ENCODE measurements at regions not wholly inside any gene's neighbourhood (a gene's known extent, or its start where the extent isn't known, plus 50 kb on each side); places are given as distances from the start of the nearest gene placed in this dataset.

DNA sequence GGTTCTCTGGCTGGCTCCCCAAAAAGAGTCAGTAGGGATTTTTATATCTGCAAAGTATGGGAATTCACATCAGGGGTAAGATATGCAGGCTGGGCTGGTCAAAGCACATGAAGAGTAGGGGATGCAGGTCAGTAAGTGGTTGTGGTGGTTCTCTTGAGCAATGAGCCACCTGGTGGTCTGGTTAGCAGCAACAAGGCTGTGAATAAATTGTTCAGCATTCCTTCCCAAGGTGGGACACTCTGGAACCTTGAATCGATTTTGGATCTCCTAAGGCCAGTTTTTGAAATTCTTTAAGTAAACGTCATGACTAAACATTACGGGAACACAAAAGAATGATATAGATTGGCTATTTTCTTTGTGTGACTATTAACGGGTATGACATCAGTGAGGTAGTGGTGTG is 563.0 kb upstream of the NEGR1 start:
- DNase-seq = no peak
- Mint-ChIP-seq H3K27me3 (no peaks in the 10 kb centered on the region), H3K27ac (no peak overlapping the region), H3K4me3 (no peak overlapping the region), H3K36me3 (ENCODE audit: low read depth) (no peaks in the 10 kb centered on the region), H3K4me1 (no peaks in the 10 kb centered on the region), H3K9me3 (peaks cover 4% of the 10 kb centered on the region)
- ATAC-seq = no peak

DNA sequence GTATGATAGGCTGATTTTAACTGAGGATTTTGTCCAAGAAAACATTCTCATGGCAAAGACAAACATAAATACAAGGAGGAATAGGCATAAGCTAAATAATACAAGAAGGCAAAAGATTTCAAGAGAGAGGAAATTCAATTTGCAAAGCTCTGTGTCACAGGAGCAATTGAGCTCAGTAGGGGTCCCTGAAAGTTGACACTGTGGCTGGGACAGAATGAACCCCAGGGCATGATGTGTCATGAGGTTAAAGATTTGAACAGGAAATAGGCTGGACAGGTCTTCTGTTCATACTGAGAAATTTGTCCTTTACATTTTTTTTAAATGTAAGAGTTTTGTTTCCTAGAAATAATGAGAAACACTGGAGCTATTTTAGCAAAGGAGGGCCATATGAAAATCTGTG is 555.4 kb upstream of the NEGR1 start:
- ATAC-seq (no peak), DNase-seq (no peak)
- H3K4me3 Mint-ChIP-seq = no peak overlapping the region
- H3K4me1 Mint-ChIP-seq = no peaks in the 10 kb centered on the region
- H3K36me3 Mint-ChIP-seq (ENCODE audit: low read depth) = no peaks in the 10 kb centered on the region
- H3K27ac Mint-ChIP-seq = no peak overlapping the region
- H3K9me3 Mint-ChIP-seq = peaks cover 47% of the 10 kb centered on the region
- H3K27me3 Mint-ChIP-seq = no peaks in the 10 kb centered on the region

DNA sequence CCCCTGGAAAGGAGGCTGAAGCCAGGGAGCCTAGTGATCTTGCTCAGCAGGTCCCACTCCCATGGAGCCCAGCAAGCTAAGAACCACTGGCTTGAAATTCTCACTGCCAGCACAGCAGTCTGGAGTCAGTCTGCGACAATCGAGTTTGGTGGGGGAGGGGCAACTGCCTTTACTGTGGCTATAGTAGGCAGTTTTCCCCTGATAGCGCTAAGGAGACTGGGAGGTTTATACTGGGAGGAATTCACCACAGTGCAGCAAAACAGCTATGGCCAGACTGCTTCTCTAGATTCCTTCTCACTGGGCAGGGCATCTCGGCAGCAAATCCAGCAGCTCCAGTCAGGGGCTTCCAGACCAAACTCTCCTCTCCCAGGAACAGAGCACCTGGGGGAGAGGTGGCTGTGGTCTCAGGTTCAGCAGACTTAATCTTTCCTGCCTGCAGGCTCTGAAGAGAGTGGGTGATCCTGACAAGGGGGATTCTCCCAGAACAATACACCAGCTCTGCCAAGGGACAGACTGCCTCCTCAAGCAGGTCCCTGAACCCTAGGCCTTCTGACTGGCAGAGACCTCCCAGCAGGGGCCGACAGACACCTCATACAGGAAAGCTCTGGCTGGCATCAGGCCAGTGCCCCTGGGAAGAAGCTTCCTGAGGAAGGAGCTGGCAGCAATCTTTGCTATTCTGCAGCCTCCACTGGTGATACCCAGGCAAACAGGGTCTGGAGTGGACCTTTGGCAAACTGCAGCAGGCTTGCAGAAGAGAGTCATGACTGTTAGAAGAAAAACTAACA is 548.5 kb upstream of the NEGR1 start:
- no peak overlapping the region for H3K4me3 Mint-ChIP-seq
- no peak overlapping the region for H3K27ac Mint-ChIP-seq
- peaks cover 56% of the 10 kb centered on the region for H3K9me3 Mint-ChIP-seq
- H3K27me3 Mint-ChIP-seq = no peaks in the 10 kb centered on the region
- no peaks in the 10 kb centered on the region for H3K36me3 Mint-ChIP-seq (ENCODE audit: low read depth)
- DNase-seq (no peak), ATAC-seq (no peak)
- H3K4me1 Mint-ChIP-seq = no peaks in the 10 kb centered on the region

DNA sequence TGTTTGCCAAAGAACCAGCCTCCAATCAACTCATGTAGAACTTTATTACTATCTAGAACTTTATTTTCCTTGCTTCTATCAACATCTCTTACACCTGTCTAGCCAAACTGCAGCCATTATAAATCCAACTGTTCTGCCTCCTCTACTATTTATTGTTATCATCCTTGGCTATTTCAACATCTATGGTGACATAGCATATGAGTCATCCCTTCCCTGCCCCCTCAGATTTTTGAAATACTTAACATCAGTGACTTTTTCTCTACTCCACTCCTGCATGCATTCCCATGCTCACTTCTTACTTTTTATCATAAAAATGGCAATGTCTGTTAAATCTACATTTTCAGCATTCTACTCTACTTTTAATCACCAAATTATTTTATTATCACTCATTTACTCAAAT is 544.9 kb upstream of the NEGR1 start:
- Mint-ChIP-seq H3K9me3 (peaks cover 43% of the 10 kb centered on the region), H3K27ac (no peak overlapping the region), H3K27me3 (no peaks in the 10 kb centered on the region), H3K4me3 (no peak overlapping the region), H3K36me3 (ENCODE audit: low read depth) (peaks cover 1% of the 10 kb centered on the region), H3K4me1 (no peaks in the 10 kb centered on the region)
- ATAC-seq (no peak), DNase-seq (no peak)

DNA sequence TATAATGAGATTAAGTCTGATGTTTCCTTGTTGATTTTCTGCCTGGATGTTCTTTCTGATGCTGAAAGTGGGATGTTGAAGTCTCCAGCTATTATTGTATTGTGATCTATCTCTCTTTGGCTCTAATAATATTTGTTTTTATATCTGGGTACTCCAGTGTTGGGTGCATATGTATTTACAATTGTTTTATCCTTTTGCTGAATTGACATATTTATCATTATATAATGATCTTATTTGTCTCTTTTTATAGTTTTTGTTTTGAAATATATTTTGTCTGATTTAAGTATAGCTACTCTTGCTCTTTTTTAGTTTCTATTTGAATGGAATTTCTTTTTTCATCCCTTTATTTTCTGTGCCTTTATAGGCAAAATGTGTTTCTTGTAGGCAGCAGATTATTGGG is 522.2 kb upstream of the NEGR1 start:
- no peaks in the 10 kb centered on the region for H3K4me1 Mint-ChIP-seq
- no peak for DNase-seq
- no peak overlapping the region for H3K4me3 Mint-ChIP-seq
- ATAC-seq = no peak
- H3K9me3 Mint-ChIP-seq = peaks cover 29% of the 10 kb centered on the region
- no peak overlapping the region for H3K27ac Mint-ChIP-seq
- no peaks in the 10 kb centered on the region for H3K36me3 Mint-ChIP-seq (ENCODE audit: low read depth)
- H3K27me3 Mint-ChIP-seq = no peaks in the 10 kb centered on the region

DNA sequence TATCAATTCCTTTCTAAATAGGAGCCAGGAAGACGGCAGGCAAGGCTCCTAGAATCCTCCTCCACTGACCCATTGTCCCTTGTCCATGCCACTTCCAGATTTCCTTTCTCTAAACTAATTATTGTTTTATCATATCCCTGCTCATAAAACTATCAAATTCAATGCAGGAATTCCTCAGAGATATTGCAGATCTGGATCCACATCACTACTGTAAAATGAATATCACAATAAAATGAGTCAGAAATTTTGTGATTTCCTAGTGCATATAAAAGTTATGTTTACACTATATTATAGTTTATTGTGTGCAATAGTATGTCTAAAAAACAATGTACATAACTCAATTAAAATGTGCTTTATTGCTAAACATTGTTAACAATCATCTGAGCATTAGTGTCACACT is 498.7 kb upstream of the NEGR1 start:
- Mint-ChIP-seq H3K36me3 (ENCODE audit: low read depth) (no peaks in the 10 kb centered on the region), H3K27ac (no peak overlapping the region), H3K9me3 (no peaks in the 10 kb centered on the region), H3K4me3 (no peak overlapping the region), H3K27me3 (no peaks in the 10 kb centered on the region), H3K4me1 (no peaks in the 10 kb centered on the region)
- ATAC-seq = no peak
- no peak for DNase-seq

DNA sequence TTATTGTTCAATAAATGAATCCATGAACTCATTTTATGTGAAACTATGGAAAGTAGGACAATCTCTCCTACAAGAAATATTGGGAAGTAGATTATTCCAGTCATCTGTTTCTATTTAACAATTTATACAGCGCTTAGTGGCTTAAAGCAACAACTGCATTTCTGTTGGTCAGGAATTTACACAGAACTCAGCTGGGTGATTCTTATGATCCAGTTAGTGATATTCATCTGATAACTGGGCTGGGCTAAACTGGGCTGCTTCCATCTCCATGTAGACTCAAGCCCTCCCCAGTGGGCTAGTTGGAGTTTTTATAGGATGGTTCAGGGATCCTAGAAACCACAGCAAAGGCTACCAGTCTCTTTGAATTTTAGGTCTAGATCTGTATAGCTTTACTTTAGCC is 497.9 kb upstream of the NEGR1 start:
- DNase-seq = no peak
- no peaks in the 10 kb centered on the region for H3K9me3 Mint-ChIP-seq
- no peaks in the 10 kb centered on the region for H3K36me3 Mint-ChIP-seq (ENCODE audit: low read depth)
- no peak overlapping the region for H3K4me3 Mint-ChIP-seq
- no peaks in the 10 kb centered on the region for H3K27me3 Mint-ChIP-seq
- no peaks in the 10 kb centered on the region for H3K4me1 Mint-ChIP-seq
- ATAC-seq = no peak
- no peak overlapping the region for H3K27ac Mint-ChIP-seq

DNA sequence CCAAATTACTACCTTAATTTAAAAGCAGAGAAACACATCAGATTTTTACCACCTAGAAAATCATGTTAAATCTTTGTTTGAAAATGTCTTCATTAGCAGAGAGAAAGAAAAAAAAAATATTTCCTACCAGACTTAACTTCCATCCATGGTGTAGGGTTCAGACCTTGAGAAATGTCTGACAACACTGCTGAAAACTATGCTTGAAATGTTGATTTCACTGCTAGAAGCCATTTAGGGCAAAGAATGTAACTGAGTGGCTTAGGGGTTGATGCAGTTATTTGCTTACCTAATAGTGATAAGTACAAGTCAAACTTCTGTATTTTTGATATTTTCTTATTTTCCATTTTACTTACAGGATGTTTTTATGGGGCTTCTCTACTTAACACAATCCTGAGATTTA is 495.6 kb upstream of the NEGR1 start:
- no peak for ATAC-seq
- Mint-ChIP-seq H3K27me3 (no peaks in the 10 kb centered on the region), H3K4me3 (no peak overlapping the region), H3K36me3 (ENCODE audit: low read depth) (no peaks in the 10 kb centered on the region), H3K9me3 (no peaks in the 10 kb centered on the region), H3K4me1 (no peaks in the 10 kb centered on the region), H3K27ac (no peak overlapping the region)
- DNase-seq = no peak

DNA sequence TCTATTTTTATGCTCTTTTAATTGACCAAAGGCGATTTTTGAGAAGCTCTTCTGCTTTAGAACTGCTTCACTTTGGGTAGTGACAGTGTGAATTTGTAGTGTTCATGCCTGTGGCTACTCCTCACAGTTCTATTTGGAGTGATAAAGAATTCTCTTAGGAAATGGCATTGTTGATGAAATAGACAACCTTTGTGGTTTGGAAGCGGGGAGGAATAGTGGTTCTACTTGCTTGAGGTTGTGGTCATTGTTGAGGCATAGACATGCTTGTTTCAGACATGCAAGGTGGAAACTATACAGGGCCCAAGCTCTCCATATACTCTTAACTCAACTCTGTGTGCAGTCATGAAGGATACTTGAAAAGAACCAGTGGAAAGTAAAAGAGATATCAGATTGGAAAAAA is 481.1 kb upstream of the NEGR1 start:
- no peak for DNase-seq
- Mint-ChIP-seq H3K4me1 (no peaks in the 10 kb centered on the region), H3K9me3 (peaks cover 16% of the 10 kb centered on the region), H3K27ac (no peak overlapping the region), H3K36me3 (ENCODE audit: low read depth) (no peaks in the 10 kb centered on the region), H3K4me3 (no peak overlapping the region), H3K27me3 (no peaks in the 10 kb centered on the region)
- ATAC-seq = no peak

DNA sequence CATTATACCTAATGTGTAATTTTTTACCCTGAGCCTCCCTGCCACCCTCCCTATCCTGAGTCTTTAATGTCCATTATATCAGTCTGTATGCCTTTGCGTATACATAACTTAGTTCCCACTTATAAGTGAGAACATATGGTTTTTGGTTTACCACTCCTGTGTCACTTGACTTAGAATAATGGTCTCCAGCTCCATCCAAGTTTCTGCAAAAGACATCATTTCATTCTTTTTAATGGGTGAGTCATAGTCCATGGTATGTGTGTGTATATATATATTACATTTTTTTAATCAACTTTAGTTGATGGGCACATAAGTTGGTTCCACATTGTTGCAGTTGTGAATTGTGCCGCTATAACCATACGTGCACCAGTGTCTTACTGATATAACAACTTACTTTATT is 477.1 kb upstream of the NEGR1 start:
- no peak overlapping the region for H3K27ac Mint-ChIP-seq
- H3K27me3 Mint-ChIP-seq = no peaks in the 10 kb centered on the region
- H3K4me1 Mint-ChIP-seq = no peaks in the 10 kb centered on the region
- DNase-seq = no peak
- ATAC-seq = no peak
- no peaks in the 10 kb centered on the region for H3K36me3 Mint-ChIP-seq (ENCODE audit: low read depth)
- no peak overlapping the region for H3K4me3 Mint-ChIP-seq
- peaks cover 16% of the 10 kb centered on the region for H3K9me3 Mint-ChIP-seq

DNA sequence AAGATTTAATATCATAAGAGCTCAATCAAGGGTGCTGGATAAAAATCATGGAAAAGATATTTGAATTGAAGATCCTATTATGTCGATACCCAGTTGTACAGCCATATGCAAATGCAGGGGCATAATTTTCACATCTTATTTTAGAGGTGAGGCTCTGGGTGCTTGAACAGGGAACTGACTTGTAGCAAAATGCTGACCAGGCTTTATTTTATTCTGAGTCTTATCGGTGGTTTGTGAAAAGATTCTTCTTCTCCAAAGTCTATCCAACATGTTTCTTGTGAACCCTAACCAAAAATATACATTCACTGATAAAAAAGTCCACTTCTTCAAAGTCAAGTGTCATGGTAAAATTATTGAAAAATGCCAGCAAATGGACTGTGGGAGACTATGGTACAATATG is 475.5 kb upstream of the NEGR1 start:
- no peak overlapping the region for H3K4me3 Mint-ChIP-seq
- H3K27me3 Mint-ChIP-seq = no peaks in the 10 kb centered on the region
- DNase-seq = no peak
- peaks cover 16% of the 10 kb centered on the region for H3K9me3 Mint-ChIP-seq
- ATAC-seq = no peak
- H3K36me3 Mint-ChIP-seq (ENCODE audit: low read depth) = no peaks in the 10 kb centered on the region
- H3K4me1 Mint-ChIP-seq = no peaks in the 10 kb centered on the region
- no peak overlapping the region for H3K27ac Mint-ChIP-seq

DNA sequence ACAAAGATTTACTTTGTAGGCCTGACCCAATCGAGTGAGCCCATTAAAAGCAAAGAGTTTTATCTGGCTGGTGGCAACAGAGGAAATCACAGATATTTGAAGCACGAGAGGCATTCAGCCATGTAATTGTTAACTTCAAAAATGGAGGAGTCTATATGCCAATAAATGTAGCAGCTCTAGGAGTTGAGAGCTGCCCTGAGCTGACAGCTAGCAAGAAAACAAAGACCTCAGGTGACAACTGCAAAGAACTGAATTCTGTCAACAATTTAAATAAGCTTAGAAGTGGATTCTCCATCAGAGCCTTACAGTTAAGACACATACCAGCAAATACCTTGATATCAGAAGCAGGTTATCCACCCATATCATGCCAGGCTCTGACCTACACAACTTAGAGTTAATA is 463.1 kb upstream of the NEGR1 start:
- no peaks in the 10 kb centered on the region for H3K36me3 Mint-ChIP-seq (ENCODE audit: low read depth)
- ATAC-seq = no peak
- no peak overlapping the region for H3K4me3 Mint-ChIP-seq
- no peaks in the 10 kb centered on the region for H3K27me3 Mint-ChIP-seq
- no peak for DNase-seq
- H3K27ac Mint-ChIP-seq = no peak overlapping the region
- H3K9me3 Mint-ChIP-seq = peaks cover 4% of the 10 kb centered on the region
- H3K4me1 Mint-ChIP-seq = no peaks in the 10 kb centered on the region

DNA sequence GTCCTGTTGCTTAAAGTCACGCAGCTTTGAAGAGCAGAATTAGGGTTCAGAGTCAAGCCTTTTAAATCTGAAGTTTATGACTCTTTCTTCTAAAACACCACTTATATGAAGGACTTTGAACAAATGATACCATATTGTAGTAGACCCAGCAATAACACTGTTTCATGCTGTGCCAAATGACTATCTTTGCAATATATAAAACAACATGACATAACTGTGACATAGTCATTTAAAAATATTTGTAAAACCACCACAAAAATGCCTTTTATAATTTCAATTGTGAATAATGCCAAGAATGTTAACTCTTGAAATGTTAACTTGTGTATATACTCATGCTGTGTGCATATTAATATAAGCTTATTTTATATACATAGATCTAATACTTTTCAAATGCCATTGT is 452.1 kb upstream of the NEGR1 start:
- Mint-ChIP-seq H3K36me3 (ENCODE audit: low read depth) (no peaks in the 10 kb centered on the region), H3K27ac (no peak overlapping the region), H3K27me3 (no peaks in the 10 kb centered on the region), H3K9me3 (peaks cover 28% of the 10 kb centered on the region), H3K4me3 (no peak overlapping the region), H3K4me1 (no peaks in the 10 kb centered on the region)
- DNase-seq = no peak
- no peak for ATAC-seq

DNA sequence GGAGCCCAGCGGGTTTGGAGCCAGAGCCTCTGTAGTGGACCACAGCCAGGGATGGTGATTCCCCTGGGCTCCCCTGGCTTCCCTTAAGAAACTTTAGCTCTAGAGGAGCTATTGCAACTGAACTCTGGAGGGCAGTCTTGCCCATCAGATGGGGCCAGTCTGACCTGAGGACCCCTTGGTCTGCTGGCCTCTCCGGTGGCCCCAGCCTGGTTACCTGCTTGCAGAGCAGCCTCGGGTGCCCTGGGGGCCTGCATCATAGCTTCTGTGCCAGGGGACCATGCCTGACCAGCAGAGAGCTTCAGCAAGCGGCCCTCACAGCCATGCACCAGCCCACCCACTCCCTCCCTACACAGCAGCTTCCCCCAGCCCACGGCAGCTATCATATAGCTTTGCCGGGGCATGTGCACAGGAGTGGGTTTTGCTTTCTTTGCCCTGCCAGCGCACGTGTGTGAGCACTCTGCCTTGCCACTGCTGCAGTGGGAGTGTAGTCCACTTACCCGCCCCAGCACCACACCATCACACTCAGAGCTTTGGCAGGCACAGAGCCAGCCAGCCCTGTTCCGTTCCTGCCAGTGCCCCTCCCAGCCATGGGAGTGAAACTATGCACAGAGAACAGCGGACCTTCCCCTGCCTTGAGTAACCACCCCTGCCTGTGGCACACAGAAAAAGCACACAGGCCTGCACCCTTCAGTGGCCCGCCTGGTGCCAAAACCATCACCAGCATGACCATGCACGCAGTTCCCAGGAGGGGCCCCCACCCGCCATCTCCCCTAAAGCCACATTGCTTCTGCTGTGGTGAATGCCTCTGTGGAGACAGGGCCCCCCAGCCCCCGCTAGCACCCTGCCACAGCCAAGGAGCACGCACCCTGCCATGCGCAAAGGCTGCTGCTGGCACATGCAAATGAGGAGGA is 442.9 kb upstream of the NEGR1 start:
- H3K9me3 Mint-ChIP-seq = peaks cover 11% of the 10 kb centered on the region
- H3K4me1 Mint-ChIP-seq = no peaks in the 10 kb centered on the region
- DNase-seq = no peak
- peak; percentile 24 for ATAC-seq
- no peak overlapping the region for H3K4me3 Mint-ChIP-seq
- no peaks in the 10 kb centered on the region for H3K36me3 Mint-ChIP-seq (ENCODE audit: low read depth)
- no peak overlapping the region for H3K27ac Mint-ChIP-seq
- no peaks in the 10 kb centered on the region for H3K27me3 Mint-ChIP-seq

DNA sequence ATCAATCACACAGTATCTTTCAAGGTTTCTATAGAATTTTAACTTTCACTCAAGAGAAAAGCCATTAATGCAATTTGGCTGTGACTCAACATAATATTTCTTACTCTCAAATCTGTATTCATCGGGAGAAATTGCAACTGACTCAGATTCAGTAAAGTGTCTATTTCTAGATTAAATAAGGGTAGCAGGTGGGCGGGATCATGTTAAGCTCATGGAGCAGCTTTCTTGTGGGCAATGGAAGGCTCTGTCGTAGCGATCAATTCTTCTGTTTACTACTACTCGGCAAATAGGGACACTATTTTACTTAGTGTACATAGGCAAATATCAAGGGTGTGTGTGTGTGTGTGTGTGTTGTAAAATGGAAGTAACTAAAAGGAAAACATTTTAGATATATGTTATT is 423.6 kb upstream of the NEGR1 start:
- Mint-ChIP-seq H3K36me3 (ENCODE audit: low read depth) (no peaks in the 10 kb centered on the region), H3K4me3 (no peak overlapping the region), H3K27me3 (no peaks in the 10 kb centered on the region), H3K27ac (no peak overlapping the region), H3K9me3 (no peaks in the 10 kb centered on the region), H3K4me1 (no peaks in the 10 kb centered on the region)
- ATAC-seq = no peak
- DNase-seq = no peak

Data from activated naive CD8-positive, alpha-beta T cell treated with anti-CD3 and anti-CD28 coated beads, Interleukin-2, amount 50 U/mL, for 24 hours (primary cell).